ENCODE measurements at regions not wholly inside any gene's neighbourhood (a gene's known extent, or its start where the extent isn't known, plus 50 kb on each side); places are given as distances from the start of the nearest gene placed in this dataset.

GRCh38 chr17:73879987-73880386 is 235.7 kb upstream of the SDK2 start:
- peaks cover 20% of the 10 kb centered on the region for H3K27me3 ChIP-seq (ENCODE audit: insufficient read depth, low read length)
- no peak overlapping the region for H3K9ac ChIP-seq (ENCODE audit: low read length)
- POLR2A ChIA-PET, result no interaction called here
- no peaks in the 10 kb centered on the region for H3K36me3 ChIP-seq (ENCODE audit: control insufficient read depth in 1 of 2, insufficient read depth in 2 of 2, low read length in 2 of 2)
- H2AFZ ChIP-seq (ENCODE audit: low read depth, low read length, poor library complexity, severe bottlenecking), result no peak overlapping the region
- RAD21 ChIA-PET (ENCODE audit: low non-redundant PET in 1 of 2, low total read pairs in 2 of 2, uncharacterized antibody in 2 of 2, unreplicated experiment in 2 of 2), result no interaction called here
- BruUV-seq (replicated peaks), result no TSS peak
- intact Hi-C loops (cut with micrococcal nuclease), result no loop called here
- no peaks in the 10 kb centered on the region for H3K79me2 ChIP-seq (ENCODE audit: insufficient read depth, low read length)
- H3K27ac ChIP-seq (ENCODE audit: low read depth, low read length), result no peak overlapping the region
- ATAC-seq (no peak), DNase-seq (ENCODE audit: low read depth, low spot score) (no peak)
- TF ChIP-seq POLR2AphosphoS5 (IDR thresholded peaks at IDR 0.05; ENCODE audit: low read depth, low read length), result no peak
- no peak for TF ChIP-seq CEBPB (IDR thresholded peaks at IDR 0.05; ENCODE audit: low read depth)
- no peak for TF ChIP-seq EGR1 (IDR thresholded peaks at IDR 0.05; ENCODE audit: low read depth)
- no peak for TF ChIP-seq ZFX (IDR thresholded peaks at IDR 0.05)
- H3K9me3 ChIP-seq (ENCODE audit: control insufficient read depth in 1 of 2, insufficient read depth in 1 of 2, low read depth in 1 of 2, low read length in 2 of 2), result no peaks in the 10 kb centered on the region
- H3K4me2 ChIP-seq (ENCODE audit: low read length), result no peak overlapping the region
- no peak overlapping the region for H3K4me3 ChIP-seq (replicated peaks in 1 of 2; ENCODE audit: low read depth in 1 of 2, low read length in 2 of 2)
- CTCF ChIA-PET, result no interaction called here
- no peaks in the 10 kb centered on the region for H3K4me1 ChIP-seq (ENCODE audit: control insufficient read depth in 1 of 2, insufficient read depth in 2 of 2, low read length in 2 of 2)
- H4K20me1 ChIP-seq (ENCODE audit: insufficient read depth), result no peaks in the 10 kb centered on the region
- no peaks in the 10 kb centered on the region for H3K9me2 ChIP-seq (ENCODE audit: insufficient read depth)

- H3K4me1 ChIP-seq (ENCODE audit: control insufficient read depth in 1 of 2, insufficient read depth in 2 of 2, low read length in 2 of 2), result no peaks in the 10 kb centered on the region
- POLR2A ChIA-PET, result no interaction called here
- ATAC-seq (no peak), DNase-seq (ENCODE audit: low read depth, low spot score) (no peak)
- intact Hi-C loops (cut with micrococcal nuclease), result no loop called here
- H2AFZ ChIP-seq (ENCODE audit: low read depth, low read length, poor library complexity, severe bottlenecking), result no peak overlapping the region
- H3K36me3 ChIP-seq (ENCODE audit: control insufficient read depth in 1 of 2, insufficient read depth in 2 of 2, low read length in 2 of 2), result no peaks in the 10 kb centered on the region
- H3K9me2 ChIP-seq (ENCODE audit: insufficient read depth), result no peaks in the 10 kb centered on the region
- peaks cover 22% of the 10 kb centered on the region for H3K27me3 ChIP-seq (ENCODE audit: insufficient read depth, low read length)
- RAD21 ChIA-PET (ENCODE audit: low non-redundant PET in 1 of 2, low total read pairs in 2 of 2, uncharacterized antibody in 2 of 2, unreplicated experiment in 2 of 2), result no interaction called here
- no peaks in the 10 kb centered on the region for H4K20me1 ChIP-seq (ENCODE audit: insufficient read depth)
- H3K9ac ChIP-seq (ENCODE audit: low read length), result no peak overlapping the region
- CTCF ChIA-PET, result no interaction called here
- no TSS peak for BruUV-seq (replicated peaks)
- no peaks in the 10 kb centered on the region for H3K9me3 ChIP-seq (ENCODE audit: control insufficient read depth in 1 of 2, insufficient read depth in 1 of 2, low read depth in 1 of 2, low read length in 2 of 2)
- no peak overlapping the region for H3K27ac ChIP-seq (ENCODE audit: low read depth, low read length)
- H3K79me2 ChIP-seq (ENCODE audit: insufficient read depth, low read length), result no peaks in the 10 kb centered on the region
- H3K4me3 ChIP-seq (replicated peaks in 1 of 2; ENCODE audit: low read depth in 1 of 2, low read length in 2 of 2), result no peak overlapping the region
- H3K4me2 ChIP-seq (ENCODE audit: low read length), result no peak overlapping the region
- TF ChIP-seq, protein P1, sequence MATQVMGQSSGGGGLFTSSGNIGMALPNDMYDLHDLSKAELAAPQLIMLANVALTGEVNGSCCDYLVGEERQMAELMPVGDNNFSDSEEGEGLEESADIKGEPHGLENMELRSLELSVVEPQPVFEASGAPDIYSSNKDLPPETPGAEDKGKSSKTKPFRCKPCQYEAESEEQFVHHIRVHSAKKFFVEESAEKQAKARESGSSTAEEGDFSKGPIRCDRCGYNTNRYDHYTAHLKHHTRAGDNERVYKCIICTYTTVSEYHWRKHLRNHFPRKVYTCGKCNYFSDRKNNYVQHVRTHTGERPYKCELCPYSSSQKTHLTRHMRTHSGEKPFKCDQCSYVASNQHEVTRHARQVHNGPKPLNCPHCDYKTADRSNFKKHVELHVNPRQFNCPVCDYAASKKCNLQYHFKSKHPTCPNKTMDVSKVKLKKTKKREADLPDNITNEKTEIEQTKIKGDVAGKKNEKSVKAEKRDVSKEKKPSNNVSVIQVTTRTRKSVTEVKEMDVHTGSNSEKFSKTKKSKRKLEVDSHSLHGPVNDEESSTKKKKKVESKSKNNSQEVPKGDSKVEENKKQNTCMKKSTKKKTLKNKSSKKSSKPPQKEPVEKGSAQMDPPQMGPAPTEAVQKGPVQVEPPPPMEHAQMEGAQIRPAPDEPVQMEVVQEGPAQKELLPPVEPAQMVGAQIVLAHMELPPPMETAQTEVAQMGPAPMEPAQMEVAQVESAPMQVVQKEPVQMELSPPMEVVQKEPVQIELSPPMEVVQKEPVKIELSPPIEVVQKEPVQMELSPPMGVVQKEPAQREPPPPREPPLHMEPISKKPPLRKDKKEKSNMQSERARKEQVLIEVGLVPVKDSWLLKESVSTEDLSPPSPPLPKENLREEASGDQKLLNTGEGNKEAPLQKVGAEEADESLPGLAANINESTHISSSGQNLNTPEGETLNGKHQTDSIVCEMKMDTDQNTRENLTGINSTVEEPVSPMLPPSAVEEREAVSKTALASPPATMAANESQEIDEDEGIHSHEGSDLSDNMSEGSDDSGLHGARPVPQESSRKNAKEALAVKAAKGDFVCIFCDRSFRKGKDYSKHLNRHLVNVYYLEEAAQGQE (IDR thresholded peaks at IDR 0.05; ENCODE audit: low read depth), result no peak
- TF ChIP-seq EZH2phosphoT487 (IDR thresholded peaks at IDR 0.05; ENCODE audit: borderline replicate concordance) (no peak), CBX3 (IDR thresholded peaks at IDR 0.05; ENCODE audit: low read depth) (no peak), CTCF (IDR thresholded peaks at IDR 0.05 in 2 of 3, conservative IDR thresholded peaks at IDR 0.05 in 1 of 3; ENCODE audit: borderline replicate concordance in 1 of 3, insufficient read depth in 1 of 3, low read depth in 2 of 3, low read length in 2 of 3) (no peak), EZH2 (IDR thresholded peaks at IDR 0.05) (no peak), ZFX (IDR thresholded peaks at IDR 0.05) (no peak), MAX (IDR thresholded peaks at IDR 0.05) (no peak), POLR2A (IDR thresholded peaks at IDR 0.05; ENCODE audit: borderline replicate concordance, extremely low read depth, insufficient read depth, insufficient read length) (no peak), EGR1 (IDR thresholded peaks at IDR 0.05; ENCODE audit: low read depth) (no peak)
- TF ChIP-seq, protein P2, sequence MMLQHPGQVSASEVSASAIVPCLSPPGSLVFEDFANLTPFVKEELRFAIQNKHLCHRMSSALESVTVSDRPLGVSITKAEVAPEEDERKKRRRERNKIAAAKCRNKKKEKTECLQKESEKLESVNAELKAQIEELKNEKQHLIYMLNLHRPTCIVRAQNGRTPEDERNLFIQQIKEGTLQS (IDR thresholded peaks at IDR 0.05), result no peak
- TF ChIP-seq, protein P3, sequence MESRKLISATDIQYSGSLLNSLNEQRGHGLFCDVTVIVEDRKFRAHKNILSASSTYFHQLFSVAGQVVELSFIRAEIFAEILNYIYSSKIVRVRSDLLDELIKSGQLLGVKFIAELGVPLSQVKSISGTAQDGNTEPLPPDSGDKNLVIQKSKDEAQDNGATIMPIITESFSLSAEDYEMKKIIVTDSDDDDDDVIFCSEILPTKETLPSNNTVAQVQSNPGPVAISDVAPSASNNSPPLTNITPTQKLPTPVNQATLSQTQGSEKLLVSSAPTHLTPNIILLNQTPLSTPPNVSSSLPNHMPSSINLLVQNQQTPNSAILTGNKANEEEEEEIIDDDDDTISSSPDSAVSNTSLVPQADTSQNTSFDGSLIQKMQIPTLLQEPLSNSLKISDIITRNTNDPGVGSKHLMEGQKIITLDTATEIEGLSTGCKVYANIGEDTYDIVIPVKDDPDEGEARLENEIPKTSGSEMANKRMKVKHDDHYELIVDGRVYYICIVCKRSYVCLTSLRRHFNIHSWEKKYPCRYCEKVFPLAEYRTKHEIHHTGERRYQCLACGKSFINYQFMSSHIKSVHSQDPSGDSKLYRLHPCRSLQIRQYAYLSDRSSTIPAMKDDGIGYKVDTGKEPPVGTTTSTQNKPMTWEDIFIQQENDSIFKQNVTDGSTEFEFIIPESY (IDR thresholded peaks at IDR 0.05; ENCODE audit: extremely low read depth, insufficient replicate concordance, low read length), result no peak
These were observed 238.3 kb upstream of the SDK2 start for GRCh38 chr17:73882590-73882989.

Measured in HCT116 (cell line).